ENCODE measurements at regions not wholly inside any gene's neighbourhood (a gene's known extent, or its start where the extent isn't known, plus 50 kb on each side); places are given as distances from the start of the nearest gene placed in this dataset.

DNA sequence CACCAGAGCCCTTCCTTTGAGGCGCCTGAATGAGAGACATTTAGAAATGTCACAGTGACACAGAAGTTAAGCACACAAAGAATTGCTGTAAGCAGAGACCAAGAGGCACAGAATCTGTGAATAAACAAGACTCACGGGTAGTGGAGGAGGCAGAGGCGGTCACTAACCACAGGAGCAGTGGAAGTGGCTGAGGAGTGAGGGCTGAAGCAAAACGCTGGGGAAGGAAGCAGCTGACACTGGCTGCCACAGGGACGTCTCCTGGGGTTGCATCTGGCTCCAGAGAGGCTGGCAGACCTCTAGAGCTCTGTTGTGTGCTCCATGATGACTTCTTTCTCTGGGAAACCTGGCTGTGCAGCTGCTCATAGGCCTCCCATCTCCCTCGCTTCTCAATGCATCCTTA, 65.0 kb upstream of the SLC2A12 start:
- no peak overlapping the region for H3K4me3 ChIP-seq (ENCODE audit: low read depth, low read length)
- TF ChIP-seq, protein P1, sequence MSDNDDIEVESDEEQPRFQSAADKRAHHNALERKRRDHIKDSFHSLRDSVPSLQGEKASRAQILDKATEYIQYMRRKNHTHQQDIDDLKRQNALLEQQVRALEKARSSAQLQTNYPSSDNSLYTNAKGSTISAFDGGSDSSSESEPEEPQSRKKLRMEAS (IDR thresholded peaks at IDR 0.05; ENCODE audit: low read depth, low read length): no peak
- TF ChIP-seq MYC (IDR thresholded peaks at IDR 0.05; ENCODE audit: low read depth, low read length) (no peak), CTCF (IDR thresholded peaks at IDR 0.05; ENCODE audit: low read depth, low read length) (no peak), POLR2A (IDR thresholded peaks at IDR 0.05; ENCODE audit: extremely low read depth, insufficient read length) (no peak)
- DNase-seq (ENCODE audit: low read depth): peak; percentile 86

DNA sequence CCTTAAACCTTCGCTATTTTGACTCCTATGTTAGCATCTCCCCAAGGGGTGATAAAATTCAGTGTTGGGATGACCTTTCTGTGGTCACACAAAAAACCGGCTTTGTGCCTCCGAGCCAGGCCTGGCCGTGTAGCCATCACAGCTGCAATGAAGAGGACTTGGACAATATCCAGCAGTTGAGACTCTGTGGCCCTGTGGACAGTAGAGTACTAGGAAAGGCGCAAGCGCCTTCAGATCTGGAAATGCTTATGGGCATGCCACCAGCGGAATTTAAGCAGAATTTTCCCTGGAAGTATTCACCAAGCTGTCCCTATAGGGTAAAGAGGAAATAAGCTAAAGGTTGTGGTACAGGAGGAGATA, 63.3 kb upstream of the SLC2A12 start:
- no peak overlapping the region for H3K4me3 ChIP-seq (ENCODE audit: low read depth, low read length)
- TF ChIP-seq CTCF (IDR thresholded peaks at IDR 0.05; ENCODE audit: low read depth, low read length) (no peak), POLR2A (IDR thresholded peaks at IDR 0.05; ENCODE audit: extremely low read depth, insufficient read length) (no peak), MYC (IDR thresholded peaks at IDR 0.05; ENCODE audit: low read depth, low read length) (no peak)
- TF ChIP-seq, protein P1 (IDR thresholded peaks at IDR 0.05; ENCODE audit: low read depth, low read length): no peak
- DNase-seq (ENCODE audit: low read depth): no peak

DNA sequence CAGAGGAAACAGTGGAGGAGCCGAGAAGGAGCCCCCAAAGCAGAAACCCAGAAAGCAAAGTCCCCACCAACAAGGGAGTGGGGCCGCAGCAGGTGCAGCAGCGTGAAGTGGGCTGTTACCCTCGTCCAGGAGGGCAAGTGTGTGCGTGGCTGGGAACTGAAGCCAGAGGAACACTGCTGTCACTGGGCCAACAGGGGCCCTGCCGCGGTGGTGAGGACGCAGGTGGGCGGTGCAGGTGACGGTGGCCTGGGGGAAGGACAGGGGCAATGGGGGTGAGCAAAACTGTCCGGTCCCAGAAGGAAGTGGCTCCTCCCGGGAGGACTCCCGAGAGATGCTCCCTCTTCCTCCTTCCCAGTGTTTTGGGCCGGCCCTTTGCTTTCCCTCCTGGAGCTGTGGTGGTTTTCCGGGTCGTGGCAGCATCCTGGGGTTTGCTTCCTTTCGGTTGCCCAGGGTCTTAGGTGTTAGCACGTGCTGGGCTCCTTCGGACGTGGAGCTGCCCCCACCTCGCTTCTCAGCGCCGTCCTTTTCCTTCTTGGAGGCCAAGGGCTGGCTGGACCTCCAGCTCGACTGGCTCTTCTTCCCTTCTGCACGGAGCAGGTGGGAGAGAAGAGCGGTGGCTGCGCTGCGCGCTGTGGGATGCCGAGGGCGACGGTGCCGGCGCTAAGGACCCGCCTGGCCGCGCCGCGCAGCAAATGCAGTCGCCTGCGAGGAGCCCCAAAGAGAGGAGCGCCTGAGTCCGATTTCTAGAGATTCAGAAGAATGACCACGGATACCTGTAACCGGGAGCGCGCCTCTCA, 62.7 kb upstream of the SLC2A12 start:
- no peak for TF ChIP-seq MYC (IDR thresholded peaks at IDR 0.05; ENCODE audit: low read depth, low read length)
- TF ChIP-seq, protein P1 (IDR thresholded peaks at IDR 0.05; ENCODE audit: low read depth, low read length): no peak
- TF ChIP-seq POLR2A (IDR thresholded peaks at IDR 0.05; ENCODE audit: extremely low read depth, insufficient read length): no peak
- no peak for TF ChIP-seq CTCF (IDR thresholded peaks at IDR 0.05; ENCODE audit: low read depth, low read length)
- no peak for DNase-seq (ENCODE audit: low read depth)
- H3K4me3 ChIP-seq (ENCODE audit: low read depth, low read length): no peak overlapping the region

DNA sequence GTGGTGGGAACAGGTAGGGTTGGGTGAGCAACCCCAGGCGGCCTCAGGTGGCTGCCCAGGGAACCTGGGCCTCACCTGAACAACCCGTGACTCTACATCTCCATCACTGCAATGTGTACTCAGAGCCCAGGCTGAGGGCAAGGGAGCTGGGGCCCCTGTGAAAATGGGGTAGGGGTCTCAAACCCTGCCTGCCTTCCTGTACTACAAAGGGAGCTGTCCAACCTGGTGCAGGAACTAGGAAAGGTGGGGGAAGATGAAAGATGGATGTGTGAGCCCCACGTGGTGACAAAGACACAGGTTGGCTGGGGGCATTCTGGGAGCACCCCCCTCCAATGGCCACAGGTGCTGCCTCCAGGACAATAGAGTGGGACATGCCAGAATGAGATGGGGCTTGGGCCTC, 62.1 kb upstream of the SLC2A12 start:
- DNase-seq (ENCODE audit: low read depth): no peak
- H3K4me3 ChIP-seq (ENCODE audit: low read depth, low read length): no peak overlapping the region
- TF ChIP-seq POLR2A (IDR thresholded peaks at IDR 0.05; ENCODE audit: extremely low read depth, insufficient read length): no peak
- TF ChIP-seq, protein P1 (IDR thresholded peaks at IDR 0.05; ENCODE audit: low read depth, low read length): no peak
- TF ChIP-seq MYC (IDR thresholded peaks at IDR 0.05; ENCODE audit: low read depth, low read length): no peak
- no peak for TF ChIP-seq CTCF (IDR thresholded peaks at IDR 0.05; ENCODE audit: low read depth, low read length)

GRCh38 chr6:134111726-134112125, 59.3 kb upstream of the SLC2A12 start:
- no peak overlapping the region for H3K4me3 ChIP-seq (ENCODE audit: low read depth, low read length)
- no peak for DNase-seq (ENCODE audit: low read depth)
- TF ChIP-seq CTCF (IDR thresholded peaks at IDR 0.05; ENCODE audit: low read depth, low read length) (no peak), MYC (IDR thresholded peaks at IDR 0.05; ENCODE audit: low read depth, low read length) (no peak), POLR2A (IDR thresholded peaks at IDR 0.05; ENCODE audit: extremely low read depth, insufficient read length) (no peak)
- TF ChIP-seq, protein P1 (IDR thresholded peaks at IDR 0.05; ENCODE audit: low read depth, low read length): no peak

Data from NB4 (cell line).